Embryonic facial prominence (tissue), 1 donor: ENCODE measurements at regions not wholly inside any gene's neighbourhood (a gene's known extent, or its start where the extent isn't known, plus 50 kb on each side); places are given as distances from the start of the nearest gene placed in this dataset.
A peak's percentile ranks its signal among the peaks of the same experiment; 100 is the strongest.
"Not testable (repeated sequence)": the region's sequence is repeated elsewhere in the genome, so short reads cannot be mapped to it uniquely, and the experiment has no call there.

Experiments
- DNase-seq: peaks from one replicate; pipeline ENCODE4 v3.0.0-alpha.2; 2016; ENCODE audit errors: extremely low spot score

DNA sequence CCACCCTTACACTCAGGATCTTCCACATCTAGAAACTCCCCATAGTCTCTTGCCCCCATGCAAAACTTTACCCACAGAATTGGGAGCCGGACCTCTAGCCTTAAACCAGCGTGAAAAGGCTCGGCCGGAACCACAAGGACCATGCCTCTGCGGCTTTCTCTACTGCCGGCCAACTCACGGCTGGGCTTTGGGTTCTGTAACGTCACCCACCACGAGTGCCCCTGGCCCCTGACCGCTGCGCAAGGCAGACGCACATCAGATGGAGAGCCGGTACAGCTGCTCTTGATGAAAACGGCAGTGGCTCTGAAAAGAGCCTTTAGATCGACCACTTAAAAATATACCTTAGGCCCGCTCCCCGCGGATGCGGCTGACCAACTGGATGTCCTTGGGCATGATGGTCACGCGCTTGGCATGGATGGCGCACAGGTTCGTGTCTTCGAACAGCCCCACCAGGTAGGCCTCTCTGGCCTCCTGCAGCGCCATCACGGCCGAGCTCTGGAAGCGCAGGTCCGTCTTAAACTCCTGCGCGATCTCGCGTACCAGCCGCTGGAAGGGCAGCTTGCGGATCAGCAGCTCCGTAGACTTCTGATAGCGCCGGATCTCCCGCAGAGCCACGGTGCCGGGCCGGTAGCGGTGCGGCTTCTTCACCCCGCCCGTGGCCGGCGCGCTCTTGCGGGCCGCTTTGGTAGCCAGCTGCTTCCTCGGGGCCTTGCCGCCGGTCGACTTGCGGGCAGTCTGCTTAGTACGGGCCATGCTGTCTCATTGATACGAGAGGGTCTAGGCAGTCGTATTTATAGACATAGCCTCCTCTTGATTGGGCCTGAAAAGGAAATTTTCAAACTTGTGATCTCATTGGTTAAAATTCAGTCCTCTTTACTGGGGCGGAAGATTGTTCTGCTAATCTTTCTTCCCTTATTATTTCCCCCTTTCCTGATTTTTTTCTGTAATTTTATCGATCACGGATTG is 66.3 kb downstream of the FAM72C start:
- not testable (repeated sequence) for DNase-seq

DNA sequence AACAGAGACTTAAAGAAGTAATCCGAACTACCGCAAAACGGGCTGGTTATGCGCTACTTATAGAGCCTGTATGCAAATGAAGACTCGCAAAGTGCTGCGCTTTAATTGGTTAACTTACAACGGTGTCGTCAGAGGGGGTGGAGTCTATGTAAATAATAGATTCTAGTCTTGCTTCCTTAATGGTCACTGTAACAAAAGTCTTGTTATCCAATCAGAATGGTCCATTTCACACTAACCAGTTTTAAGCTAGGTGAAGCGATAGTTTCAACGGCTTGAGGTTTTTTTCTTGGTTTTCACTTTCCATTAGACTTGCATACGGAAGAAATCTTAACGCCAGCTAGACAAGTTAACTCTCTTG is 67.2 kb downstream of the FAM72C start:
- not testable (repeated sequence) for DNase-seq

DNA sequence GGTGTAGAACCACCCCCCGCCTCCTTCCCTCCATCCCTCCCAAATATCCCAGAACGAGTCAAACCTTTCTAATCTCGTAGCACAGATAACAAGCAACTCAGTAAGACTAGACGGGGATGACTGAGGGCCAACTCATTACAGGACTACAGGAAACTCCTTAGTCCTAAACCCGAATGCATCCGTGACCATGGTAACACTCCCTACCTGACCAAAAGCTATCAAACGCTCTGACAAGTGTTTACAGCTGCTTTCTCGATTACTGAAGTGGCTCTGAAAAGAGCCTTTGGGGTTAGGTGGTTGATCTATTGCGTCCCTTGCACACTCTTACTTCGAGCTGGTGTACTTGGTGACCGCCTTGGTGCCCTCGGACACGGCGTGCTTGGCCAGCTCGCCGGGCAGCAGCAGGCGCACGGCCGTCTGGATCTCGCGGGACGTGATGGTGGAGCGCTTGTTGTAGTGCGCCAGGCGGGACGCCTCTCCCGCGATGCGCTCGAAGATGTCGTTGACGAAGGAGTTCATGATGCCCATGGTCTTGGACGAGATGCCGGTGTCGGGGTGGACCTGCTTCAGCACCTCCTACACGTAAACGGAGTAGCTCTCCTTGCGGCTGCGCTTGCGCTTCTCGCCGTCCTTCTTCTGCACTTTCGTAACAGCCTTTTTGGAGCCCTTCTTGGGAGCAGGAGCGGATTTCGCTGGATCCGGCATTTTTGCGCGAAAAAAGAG is 67.7 kb downstream of the FAM72C start:
- DNase-seq, result peak; percentile 5

DNA sequence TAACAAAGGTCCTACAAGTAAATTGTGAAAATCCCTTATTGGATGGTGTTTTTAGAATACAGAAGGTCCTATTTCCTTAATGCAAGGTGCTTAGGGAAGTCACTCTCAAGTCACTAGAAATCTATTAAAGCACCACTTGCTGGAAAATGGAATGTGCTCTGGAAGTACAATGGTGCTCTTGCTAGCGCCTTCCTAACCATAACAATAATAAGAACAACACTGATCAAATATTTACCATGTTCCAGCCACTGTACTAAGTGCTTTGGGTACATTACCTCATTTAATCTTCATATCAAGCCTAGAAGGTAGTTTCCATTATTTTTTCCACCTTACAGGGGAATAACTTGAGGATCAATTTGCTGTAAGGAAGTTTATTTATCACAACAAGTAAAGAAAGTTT is 75.4 kb downstream of the FAM72C start:
- DNase-seq, result not testable (repeated sequence)

DNA sequence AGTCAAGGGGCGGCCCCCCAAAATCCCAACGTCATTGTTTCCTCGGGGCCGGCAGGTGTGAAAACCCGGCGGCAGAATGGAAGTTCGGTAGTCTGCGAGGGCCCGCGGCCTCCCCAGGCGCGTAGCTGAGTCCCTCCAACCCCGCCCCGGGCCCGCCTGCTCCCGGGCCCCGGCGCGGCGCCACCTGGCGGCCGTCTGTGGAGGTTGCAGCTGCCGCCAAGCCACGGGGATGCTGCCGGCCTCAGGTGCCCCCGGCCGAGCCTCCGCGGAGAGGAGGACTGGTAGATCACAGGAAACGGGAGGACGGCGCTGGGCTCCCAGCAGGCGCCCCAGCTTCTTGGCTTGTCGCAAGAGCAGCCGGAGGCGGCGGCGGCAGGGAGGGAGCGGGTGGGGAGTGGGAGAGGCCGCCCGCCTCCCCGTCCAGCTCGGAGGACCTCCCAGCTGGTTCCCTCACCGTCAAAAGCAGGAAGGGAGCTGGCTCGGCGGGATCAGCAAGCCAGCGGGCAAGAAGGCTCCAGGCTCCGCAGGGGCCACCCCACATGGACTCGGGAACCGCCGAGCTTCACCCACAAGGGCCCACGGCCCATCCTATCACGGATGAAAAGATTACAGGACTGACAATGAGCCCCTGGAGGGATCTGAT is 86.7 kb downstream of the FAM72C start:
- DNase-seq, result not testable (repeated sequence)

DNA sequence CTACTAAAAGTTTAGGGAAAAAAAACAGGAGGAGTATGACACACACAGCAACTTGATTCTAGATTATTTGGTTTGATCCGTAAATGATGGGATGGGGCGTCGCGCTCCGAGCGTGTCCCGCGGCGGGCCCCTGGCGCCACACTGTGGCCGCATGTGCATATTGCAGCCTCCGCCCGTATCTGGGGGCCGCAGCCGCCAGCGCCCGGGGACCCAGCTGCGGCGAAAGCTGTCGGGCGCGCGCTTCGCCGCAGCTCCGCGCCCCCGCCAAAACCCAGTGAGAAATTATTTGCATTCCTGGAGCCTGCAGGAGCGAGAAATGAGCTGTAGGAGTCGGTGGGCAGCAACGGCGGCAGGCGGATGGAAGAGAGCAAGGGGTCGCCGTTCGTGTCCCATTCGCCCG is 87.3 kb downstream of the FAM72C start:
- DNase-seq, result not testable (repeated sequence)

DNA sequence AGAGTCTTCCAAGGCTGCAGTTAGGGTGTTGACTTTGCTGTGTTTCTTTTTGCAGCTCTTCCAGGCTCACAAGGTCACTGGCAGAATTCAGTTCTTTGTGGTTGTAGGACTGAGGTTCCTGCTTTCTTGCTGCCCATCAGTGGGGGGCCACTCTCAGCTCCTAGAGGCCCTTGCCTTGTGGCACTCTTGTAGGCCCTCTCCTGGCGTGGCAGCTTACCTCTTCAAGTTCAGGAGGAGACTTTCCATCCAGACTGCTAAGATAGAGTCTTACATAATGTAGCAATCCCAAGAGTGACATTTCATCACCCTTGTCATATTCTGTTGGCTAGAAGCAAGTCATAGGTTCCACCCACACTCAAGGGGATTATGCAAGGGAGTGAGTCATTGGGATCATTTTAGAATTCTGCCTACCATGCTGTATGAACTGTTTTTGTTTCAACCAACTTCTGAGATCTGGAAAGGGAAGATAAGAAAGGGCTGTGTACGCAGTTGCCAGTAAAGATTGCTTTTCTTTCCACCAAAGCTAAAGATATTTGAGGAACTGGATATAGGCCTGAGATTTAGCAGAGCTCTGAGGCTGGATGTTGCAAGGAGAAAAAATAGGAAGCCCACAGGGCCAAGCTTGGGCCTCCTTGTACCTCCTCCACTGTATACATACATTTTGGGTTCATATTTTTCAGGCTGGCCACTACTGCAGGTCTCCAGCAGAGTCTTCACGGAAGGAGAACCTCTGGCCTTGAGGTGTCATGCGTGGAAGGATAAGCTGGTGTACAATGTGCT is 91.8 kb downstream of the FAM72C start:
- DNase-seq, result not testable (repeated sequence)

DNA sequence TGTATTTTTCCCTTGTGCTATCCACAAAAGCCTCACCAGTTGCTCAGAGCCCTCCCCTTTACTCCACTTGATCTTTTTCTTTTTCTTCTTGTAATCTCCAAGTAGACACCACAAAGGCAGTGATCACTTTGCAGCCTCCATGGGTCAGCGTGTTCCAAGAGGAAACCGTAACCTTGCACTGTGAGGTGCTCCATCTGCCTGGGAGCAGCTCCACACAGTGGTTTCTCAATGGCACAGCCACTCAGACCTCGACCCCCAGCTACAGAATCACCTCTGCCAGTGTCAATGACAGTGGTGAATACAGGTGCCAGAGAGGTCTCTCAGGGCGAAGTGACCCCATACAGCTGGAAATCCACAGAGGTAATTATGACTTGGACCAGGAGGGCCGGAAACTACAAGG is 95.8 kb downstream of the FAM72C start:
- DNase-seq, result not testable (repeated sequence)

DNA sequence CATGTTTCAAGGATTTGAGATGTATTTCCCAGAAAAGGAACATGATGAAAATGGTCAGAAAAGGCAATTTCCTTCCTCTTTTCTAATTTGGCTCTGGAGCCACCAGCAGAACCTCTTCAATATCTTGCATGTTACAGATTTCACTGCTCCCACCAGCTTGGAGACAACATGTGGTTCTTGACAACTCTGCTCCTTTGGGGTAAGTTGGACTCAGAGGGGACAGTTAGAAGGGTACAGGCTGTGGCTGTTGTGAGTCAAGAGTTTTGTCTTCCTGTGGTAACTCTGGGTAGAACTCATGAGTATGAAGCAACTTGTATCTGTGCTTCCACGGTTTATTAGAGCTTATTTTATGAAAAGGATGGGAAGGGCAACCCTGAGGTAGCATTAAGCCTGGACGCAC is 97.2 kb downstream of the FAM72C start:
- not testable (repeated sequence) for DNase-seq

DNA sequence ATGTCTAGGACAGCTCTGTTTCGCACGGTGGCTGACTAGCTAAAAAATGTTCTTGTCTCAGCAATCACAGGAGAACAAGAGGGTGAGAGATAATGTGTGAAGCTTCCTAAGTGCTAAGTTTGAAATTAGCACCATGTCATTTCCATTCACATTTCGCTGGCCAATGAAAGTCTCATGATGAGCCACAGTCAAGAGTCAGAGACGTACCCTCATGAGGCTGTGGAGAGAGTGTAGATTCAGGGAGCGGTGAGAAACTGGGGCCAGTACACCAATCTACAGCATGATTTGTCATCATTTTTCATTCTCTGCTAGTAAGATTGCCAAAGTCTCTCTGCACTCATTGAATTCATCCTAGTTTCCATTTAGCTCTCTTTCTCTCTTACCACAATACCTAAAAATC is 98.1 kb downstream of the FAM72C start:
- DNase-seq, result not testable (repeated sequence)

DNA sequence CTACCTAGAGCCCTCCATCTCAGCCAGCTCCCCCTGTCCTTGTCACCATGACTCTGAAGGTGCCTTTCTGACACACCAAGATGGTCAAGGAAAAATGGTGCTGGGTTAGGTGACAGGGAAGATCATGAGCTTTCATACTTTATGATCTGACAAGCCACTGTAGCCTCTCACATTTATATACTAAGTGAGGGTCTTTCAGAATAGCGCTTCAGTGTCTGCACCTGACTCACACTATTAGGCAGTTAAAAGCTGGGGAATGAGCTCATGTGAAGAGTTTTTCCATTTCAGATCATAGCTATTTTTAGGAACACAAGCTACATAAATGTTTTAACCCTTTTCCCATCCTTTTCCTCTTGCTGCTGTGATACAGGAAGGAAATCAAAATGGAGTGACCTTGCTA is 101.4 kb downstream of the FAM72C start:
- not testable (repeated sequence) for DNase-seq

DNA sequence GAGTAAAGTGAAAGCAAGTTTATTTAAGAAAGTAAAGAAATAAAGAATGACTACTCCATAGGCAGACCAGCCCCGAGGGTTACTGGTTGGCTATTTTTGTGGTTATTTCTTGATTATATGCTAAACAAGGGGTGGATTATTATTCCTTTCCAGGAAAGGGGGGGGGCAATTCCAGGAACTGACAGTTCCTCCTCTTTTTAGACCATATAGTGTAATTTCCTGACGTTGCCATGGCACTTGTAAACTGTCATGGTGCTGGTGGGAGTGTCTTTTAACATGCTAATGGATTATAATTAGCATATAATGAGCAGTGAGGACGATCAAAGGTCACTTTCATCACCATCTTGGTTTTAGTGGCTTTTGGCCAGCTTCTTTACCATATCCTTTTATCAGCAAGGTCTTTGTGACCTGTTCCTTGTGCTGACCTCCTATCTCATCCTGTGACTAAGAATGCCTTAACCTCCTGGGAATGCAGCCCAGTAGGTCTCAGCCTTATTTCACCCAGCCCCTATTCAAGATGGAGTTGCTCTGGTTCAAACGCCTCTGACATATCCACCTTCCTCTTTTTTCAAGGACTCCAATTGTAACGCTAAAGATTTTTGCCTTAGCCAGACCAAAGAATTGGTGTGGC is 104.1 kb downstream of the FAM72C start:
- not testable (repeated sequence) for DNase-seq

DNA sequence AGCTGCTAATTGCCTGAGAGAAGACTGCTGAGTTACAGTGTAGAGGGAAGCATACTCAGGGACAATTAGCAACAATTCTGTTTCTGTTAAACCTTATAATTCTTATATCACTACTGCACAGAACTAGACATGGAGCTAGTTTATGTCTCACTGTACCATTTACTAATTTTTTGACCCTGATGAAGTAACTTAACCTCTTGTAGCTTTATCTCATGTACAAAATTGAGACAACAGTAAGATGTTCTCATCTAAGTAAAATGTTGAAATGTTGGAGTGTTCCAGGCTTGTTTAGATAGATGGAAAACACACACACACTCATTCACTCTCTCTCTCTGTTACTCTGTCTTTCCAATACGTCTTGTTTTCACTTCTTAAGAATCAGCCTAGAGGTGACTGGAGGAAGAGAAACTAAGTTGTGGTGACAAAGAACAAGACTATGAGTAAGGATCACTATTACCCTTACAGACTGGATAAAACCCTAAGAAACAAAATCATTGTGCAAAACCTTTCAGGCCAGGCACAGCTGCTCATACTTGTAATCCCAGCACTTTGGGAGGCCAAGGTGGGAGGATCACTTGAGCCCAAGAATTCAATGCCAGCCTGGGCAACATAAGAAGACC is 107.8 kb downstream of the FAM72C start:
- not testable (repeated sequence) for DNase-seq

DNA sequence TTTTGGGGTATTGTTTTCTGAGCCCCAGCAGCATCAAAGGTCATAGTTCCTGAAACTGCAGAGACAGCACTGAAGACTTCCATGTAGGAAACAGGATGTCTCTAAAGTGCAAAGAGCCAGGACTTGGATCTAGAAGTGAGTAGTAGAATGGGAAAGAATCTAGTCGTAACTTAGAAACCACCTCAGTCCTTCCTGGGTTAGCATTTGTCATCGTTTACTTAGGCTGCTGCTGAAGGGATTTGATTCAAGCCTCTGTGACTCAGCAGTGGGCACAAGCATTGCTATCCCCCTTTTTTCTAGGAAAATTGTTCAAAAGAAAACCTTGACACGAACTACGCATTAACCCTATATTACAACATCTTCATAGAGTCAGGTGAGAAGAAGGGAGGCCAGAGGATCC is 109.1 kb downstream of the FAM72C start:
- DNase-seq, result not testable (repeated sequence)

DNA sequence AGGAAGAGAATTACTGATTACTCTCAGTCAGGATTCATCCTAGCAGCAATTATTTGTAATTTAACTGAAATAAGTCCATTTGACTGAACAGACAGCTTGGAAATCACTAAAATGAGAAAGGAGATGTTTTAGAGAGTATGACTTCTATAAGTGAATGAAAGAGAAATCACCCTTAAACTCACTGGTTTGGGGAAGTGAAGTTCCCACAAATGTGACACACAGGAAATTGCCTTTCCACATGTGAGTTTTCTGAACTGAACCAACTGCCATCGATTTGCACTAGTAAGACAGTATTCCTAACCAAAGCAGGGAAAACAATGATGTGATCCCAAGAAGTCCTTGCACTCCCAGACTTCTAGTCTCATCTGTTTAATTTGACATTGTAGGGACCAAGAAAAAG is 110.5 kb downstream of the FAM72C start:
- not testable (repeated sequence) for DNase-seq

DNA sequence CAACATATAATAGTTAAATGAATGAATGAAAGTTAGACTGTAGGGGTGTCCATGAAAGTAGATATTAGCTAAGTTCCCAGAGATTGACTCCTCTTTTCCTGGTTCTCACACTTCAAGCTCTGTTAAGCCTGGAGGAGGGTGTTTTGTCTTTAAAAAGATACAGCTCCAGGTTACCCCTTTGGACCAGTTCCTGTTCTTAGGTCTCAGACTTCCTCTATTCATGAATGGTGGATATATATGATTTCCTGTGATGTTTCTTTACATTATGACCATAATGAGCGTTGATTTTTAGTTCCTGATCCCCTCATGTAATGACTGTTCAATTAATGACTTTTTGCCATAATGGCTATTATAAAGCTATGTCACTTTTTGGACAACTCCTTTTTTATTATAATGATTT is 115.9 kb downstream of the FAM72C start:
- DNase-seq, result not testable (repeated sequence)

DNA sequence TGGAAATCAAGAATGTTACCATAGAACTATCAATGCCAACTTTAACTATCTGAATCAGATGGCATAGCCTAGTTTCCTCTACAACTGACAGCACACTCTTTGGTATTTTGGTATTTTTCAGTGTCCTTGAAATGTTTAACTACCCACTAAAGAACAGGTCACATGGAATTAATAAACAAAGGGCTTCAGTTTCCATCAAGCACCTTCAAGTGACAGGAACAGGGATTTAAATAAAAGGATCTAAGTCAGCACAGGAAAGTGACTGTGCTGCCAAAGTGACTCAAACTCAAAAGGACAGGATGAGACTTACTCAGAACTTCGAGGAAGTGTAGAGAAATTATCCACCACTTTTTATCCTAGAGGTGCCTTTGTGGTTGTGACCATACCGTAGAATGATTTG is 117.7 kb downstream of the FAM72C start:
- not testable (repeated sequence) for DNase-seq

DNA sequence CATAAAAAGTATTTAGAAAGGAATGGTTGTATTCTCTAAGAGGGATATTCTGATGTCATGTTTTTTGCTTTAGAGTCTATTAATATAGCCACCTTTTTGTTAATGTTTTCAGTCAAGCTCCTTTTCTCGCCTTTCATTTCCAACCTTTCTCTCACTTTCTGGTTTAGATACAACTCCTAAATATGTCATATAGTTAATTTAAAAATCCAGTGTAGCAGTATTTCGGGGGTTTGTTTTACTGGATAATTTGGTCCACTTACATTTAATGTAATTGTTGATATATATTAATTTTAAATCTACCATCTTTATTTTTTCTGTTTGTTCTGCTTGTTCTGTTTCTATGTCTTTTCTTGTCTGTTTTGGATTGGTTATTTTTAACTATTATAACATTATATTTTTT is 121.1 kb downstream of the FAM72C start:
- DNase-seq, result not testable (repeated sequence)

DNA sequence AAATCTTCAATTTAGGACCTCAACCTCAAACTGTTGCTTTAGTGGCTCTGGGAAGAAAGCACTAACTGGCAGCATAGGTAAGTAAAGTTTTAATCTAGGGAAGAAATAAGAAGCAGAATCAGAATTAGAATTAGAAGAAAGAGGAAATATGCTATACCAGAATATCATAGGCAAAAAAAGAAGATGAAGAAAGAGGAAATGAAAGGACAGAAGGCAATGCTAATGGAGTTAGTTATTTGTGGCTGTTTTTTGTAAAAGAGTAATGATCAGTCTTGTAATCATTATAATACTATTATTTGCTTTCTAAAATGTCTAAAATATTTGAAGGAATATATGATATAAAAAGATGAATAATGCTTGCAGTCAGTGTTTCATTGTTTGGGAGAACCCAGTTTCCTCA is 122.9 kb downstream of the FAM72C start:
- not testable (repeated sequence) for DNase-seq

DNA sequence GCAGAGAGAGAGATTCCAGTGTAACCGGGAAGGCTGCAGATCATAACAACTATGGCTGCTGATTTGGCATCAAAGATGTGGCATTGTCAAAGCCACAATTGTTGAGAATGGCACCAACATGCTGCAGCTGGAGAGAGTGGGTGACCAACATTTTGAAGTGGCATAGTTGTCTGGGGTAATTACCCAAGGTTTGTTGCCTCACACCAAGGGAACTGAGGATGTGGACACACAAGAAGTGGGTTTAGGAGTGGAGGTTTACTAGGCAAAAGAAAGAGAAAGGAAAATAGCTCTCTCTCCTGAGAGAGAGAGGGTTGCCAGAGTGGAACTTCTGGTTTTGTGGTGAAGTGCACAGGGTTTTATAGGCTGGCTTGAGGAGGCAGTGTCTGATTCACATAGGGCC is 126.6 kb downstream of the FAM72C start:
- DNase-seq, result not testable (repeated sequence)

DNA sequence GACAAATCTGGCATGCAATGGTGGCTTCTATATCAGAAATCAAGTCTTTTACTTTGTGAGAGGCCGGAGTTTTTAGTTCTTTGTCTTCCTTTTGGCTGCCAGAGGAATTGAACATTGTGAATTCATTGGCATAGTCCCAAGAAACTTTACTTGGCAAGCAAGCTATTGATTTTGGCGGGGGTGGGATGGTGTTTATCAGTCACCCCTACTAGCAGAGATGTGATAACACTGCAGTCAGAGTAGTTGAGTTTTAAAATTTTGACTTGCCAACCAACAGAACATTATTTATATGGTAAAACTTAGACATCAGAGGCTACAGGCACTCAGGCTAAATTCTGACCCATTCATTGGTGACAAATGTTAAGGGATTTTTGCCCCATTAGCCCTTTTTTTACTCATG is 129.7 kb downstream of the FAM72C start:
- not testable (repeated sequence) for DNase-seq
